Prostate gland (tissue), 2 donors: ENCODE measurements at regions not wholly inside any gene's neighbourhood (a gene's known extent, or its start where the extent isn't known, plus 50 kb on each side); places are given as distances from the start of the nearest gene placed in this dataset.

Experiments used
- DNase-seq: peaks from one replicate; pipeline ENCODE4 v3.0.0-alpha.2; 2019; ENCODE audit warnings: low spot score
- H3K27ac ChIP-seq, 2 donors: fragments of 200-600 bp; sonication (generic); 2 replicates each; pipeline ENCODE4 v1.5.1; 2017 to 2019
- H3K27me3 ChIP-seq: fragments of 200-600 bp; sonication (generic); replicated peaks from 2 replicates; pipeline ENCODE4 v1.5.1; 2019; ENCODE audit not compliant: insufficient read depth
- H3K36me3 ChIP-seq, 2 donors: fragments of 200-600 bp; sonication (generic); 1 replicate in 1 of 2; 2 replicates in 1 of 2; pipeline versions ENCODE4 v1.5.1 to v1.8.1; 2017 to 2019
- H3K4me1 ChIP-seq: fragments of 200-600 bp; sonication (generic); replicated peaks from 2 replicates; pipeline ENCODE4 v1.5.1; 2019
- H3K4me3 ChIP-seq, 2 donors: fragments of 200-600 bp; sonication (generic); 2 replicates each; pipeline ENCODE4 v1.5.1; 2017 to 2019
- H3K9me3 ChIP-seq: fragments of 200-600 bp; sonication (generic); 2 replicates; pipeline ENCODE4 v1.5.1; 2017
- POLR2A ChIP-seq: fragments of 450-650 bp; IDR thresholded peaks from one replicate; pipeline ENCODE4 v1.6.1; 2016; ENCODE audit warnings: antibody characterized with exemption, mild to moderate bottlenecking
- POLR2AphosphoS5 ChIP-seq: sonication (generic); formaldehyde crosslinking; IDR thresholded peaks from one replicate; pipeline ENCODE4 v1.6.1; 2017; ENCODE audit warnings: antibody characterized with exemption
- WGBS: methylation state at CpG from one replicate; pipeline ENCODE4 v1.1.5; 2018; 5-methylcytosine and 5-hydroxymethylcytosine counted together
- intact Hi-C: fragments of 100-400 bp; cut with DNase I; formaldehyde crosslinking; loops from one replicate; pipeline ENCODE4 v1.14.2; 2022
- TF ChIP-seq, protein P1 (sequence below), 4 experiments: fragments of 200-600 bp in 2 of 4; fragments of 450-650 bp in 2 of 4; sonication (generic) in 2 of 4; IDR thresholded peaks; 1 replicate in 3 of 4; 2 replicates in 1 of 4; pipeline ENCODE4 v1.5.1; 2016 to 2019; ENCODE audit warnings: antibody characterized with exemption in 4 of 4, mild to moderate bottlenecking in 2 of 4, moderate library complexity in 2 of 4

GRCh38 chr11:70618431-70619101 is 220.2 kb downstream of the CTTN start:
- no peaks in the 10 kb centered on the region for H3K27me3 ChIP-seq
- TF ChIP-seq, protein P1, sequence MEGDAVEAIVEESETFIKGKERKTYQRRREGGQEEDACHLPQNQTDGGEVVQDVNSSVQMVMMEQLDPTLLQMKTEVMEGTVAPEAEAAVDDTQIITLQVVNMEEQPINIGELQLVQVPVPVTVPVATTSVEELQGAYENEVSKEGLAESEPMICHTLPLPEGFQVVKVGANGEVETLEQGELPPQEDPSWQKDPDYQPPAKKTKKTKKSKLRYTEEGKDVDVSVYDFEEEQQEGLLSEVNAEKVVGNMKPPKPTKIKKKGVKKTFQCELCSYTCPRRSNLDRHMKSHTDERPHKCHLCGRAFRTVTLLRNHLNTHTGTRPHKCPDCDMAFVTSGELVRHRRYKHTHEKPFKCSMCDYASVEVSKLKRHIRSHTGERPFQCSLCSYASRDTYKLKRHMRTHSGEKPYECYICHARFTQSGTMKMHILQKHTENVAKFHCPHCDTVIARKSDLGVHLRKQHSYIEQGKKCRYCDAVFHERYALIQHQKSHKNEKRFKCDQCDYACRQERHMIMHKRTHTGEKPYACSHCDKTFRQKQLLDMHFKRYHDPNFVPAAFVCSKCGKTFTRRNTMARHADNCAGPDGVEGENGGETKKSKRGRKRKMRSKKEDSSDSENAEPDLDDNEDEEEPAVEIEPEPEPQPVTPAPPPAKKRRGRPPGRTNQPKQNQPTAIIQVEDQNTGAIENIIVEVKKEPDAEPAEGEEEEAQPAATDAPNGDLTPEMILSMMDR (IDR thresholded peaks at IDR 0.05): no peak
- TF ChIP-seq POLR2A: no peak
- TF ChIP-seq POLR2AphosphoS5: no peak
- intact Hi-C loops: no loop called here
- WGBS: 91% methylated on average over 22 of the region's 22 CpGs
- H3K36me3 ChIP-seq: no peaks in the 10 kb centered on the region
- no peak overlapping the region for H3K27ac ChIP-seq
- no peaks in the 10 kb centered on the region for H3K9me3 ChIP-seq
- no peak overlapping the region for H3K4me3 ChIP-seq
- no peak for DNase-seq
- no peaks in the 10 kb centered on the region for H3K4me1 ChIP-seq

- no peak overlapping the region for H3K4me3 ChIP-seq
- TF ChIP-seq, protein P1 (IDR thresholded peaks at IDR 0.05): no peak
- TF ChIP-seq POLR2A: no peak
- TF ChIP-seq POLR2AphosphoS5: no peak
- H3K27ac ChIP-seq: no peak overlapping the region
- H3K27me3 ChIP-seq: no peaks in the 10 kb centered on the region
- DNase-seq: no peak
- no peaks in the 10 kb centered on the region for H3K9me3 ChIP-seq
- H3K36me3 ChIP-seq: no peaks in the 10 kb centered on the region
- WGBS: 88% methylated on average over 7 of the region's 7 CpGs
- H3K4me1 ChIP-seq: no peaks in the 10 kb centered on the region
- intact Hi-C loops: no loop called here
These were observed 221.3 kb downstream of the CTTN start for GRCh38 chr11:70619591-70619990.

DNA sequence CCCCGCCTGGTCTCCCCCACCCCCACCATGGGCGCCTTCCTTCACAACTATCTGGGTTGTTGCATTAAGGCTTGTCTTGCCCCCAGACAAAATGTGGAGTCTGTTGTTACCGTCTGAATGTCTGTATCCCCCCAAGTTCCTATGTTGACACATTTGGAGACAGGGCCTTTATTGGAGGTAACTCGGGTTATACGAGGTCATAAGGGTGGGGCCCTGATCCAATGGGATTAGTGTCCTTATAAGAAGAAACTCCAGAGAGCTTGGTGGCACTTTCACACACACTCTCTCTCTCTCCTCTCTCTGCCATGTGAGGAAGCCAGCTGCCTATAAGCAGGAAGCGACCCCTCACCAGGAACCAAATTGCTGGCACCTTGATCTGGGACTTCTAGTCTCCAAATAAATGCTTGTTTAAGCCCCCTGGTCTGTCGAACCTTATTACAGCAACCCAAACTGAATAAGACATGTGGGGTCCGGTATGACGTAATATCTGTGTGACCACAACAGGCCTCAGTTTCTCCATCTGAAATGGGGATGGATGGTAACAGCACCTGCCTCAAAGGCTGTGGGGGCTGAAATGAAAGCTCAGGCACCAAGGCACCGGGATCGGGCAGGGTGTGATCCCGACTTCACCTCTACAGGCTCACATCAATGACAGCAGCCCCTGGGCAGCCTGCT is 222.3 kb downstream of the CTTN start:
- no peak for TF ChIP-seq POLR2AphosphoS5
- TF ChIP-seq, protein P1 (IDR thresholded peaks at IDR 0.05): no peak
- TF ChIP-seq POLR2A: no peak
- no peaks in the 10 kb centered on the region for H3K27me3 ChIP-seq
- no peak overlapping the region for H3K27ac ChIP-seq
- no peaks in the 10 kb centered on the region for H3K36me3 ChIP-seq
- DNase-seq: no peak
- H3K9me3 ChIP-seq: no peaks in the 10 kb centered on the region
- no peak overlapping the region for H3K4me3 ChIP-seq
- intact Hi-C loops: no loop called here
- H3K4me1 ChIP-seq: no peaks in the 10 kb centered on the region
- 97% methylated on average over 12 of the region's 12 CpGs for WGBS

DNA sequence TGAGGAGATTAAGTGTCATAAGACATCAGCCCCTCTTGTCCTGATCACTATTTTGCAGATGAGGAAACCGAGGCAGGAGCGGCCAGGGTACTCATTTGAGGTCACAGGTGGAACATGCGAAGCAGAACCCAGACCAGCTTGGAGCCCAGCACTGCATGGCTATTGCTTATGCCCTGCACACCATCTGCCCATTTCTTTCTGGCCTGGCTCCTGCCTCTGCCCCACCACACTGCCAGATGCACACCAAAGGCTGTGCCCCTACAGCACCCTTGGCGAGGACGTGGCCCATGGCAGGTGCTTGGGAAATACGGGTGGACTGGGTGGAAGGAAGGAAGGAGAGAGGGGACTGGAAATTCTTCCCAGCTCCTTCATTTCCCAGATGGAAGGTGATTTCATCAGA is 222.9 kb downstream of the CTTN start:
- no peak for DNase-seq
- 96% methylated on average over 6 of the region's 6 CpGs for WGBS
- TF ChIP-seq POLR2AphosphoS5 (no peak), POLR2A (no peak)
- TF ChIP-seq, protein P1 (IDR thresholded peaks at IDR 0.05): no peak

DNA sequence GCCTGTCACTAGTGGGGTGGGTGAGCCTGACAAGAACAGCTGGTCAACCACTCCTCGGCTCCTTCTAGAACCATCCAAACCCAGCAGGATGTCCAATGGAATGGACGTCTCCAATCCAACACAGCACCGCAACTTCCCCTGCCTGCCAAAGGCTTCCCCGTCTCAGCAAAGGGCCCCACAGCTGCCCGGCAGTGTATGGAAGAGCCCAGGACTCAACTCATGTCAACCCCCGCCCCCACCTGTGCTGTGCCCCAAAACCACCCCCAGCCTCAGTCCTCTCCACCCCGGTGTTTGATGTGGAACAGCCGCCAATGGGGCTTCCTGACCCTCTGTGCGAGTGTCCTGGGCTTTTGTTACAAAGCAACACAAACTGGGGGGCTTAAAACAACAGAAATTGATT is 223.8 kb downstream of the CTTN start:
- no peaks in the 10 kb centered on the region for H3K9me3 ChIP-seq
- no peak overlapping the region for H3K27ac ChIP-seq
- no peak for DNase-seq
- WGBS: 97% methylated on average over 9 of the region's 9 CpGs
- no peak overlapping the region for H3K4me3 ChIP-seq
- no peaks in the 10 kb centered on the region for H3K36me3 ChIP-seq
- intact Hi-C loops: no loop called here
- TF ChIP-seq POLR2AphosphoS5 (no peak), POLR2A (no peak)
- TF ChIP-seq, protein P1 (IDR thresholded peaks at IDR 0.05): no peak
- no peaks in the 10 kb centered on the region for H3K27me3 ChIP-seq
- no peaks in the 10 kb centered on the region for H3K4me1 ChIP-seq

More for the DNA sequence above, 222.9 kb downstream of the CTTN start:
- Histone ChIP-seq H3K27me3 (no peaks in the 10 kb centered on the region), H3K9me3 (no peaks in the 10 kb centered on the region), H3K27ac (no peak overlapping the region), H3K4me3 (no peak overlapping the region), H3K4me1 (no peaks in the 10 kb centered on the region), H3K36me3 (no peaks in the 10 kb centered on the region)
- intact Hi-C loops: no loop called here
